SK-N-SH (cell line): ENCODE measurements at regions not wholly inside any gene's neighbourhood (a gene's known extent, or its start where the extent isn't known, plus 50 kb on each side); places are given as distances from the start of the nearest gene placed in this dataset.

Source experiments
- CHD2 ChIP-seq: fragments of 150-350 bp; IDR thresholded peaks from 2 replicates; pipeline ENCODE4 v1.6.1; 2018; ENCODE audit warnings: low read length; ENCODE audit not compliant: partially characterized antibody
- EZH2phosphoT487 ChIP-seq: fragments of 200-600 bp; sonication (generic); IDR thresholded peaks from 2 replicates; pipeline ENCODE4 v1.6.1; 2017; ENCODE audit warnings: low read depth, mixed run types, mild to moderate bottlenecking, antibody characterized with exemption, moderate library complexity, borderline replicate concordance
- POLR2AphosphoS5 ChIP-seq: IDR thresholded peaks from 2 replicates; pipeline ENCODE4 v1.6.1; 2012; ENCODE audit warnings: low read depth, low read length
- RFX5 ChIP-seq: IDR thresholded peaks from 2 replicates; pipeline ENCODE4 v1.6.1; 2012; ENCODE audit warnings: mild to moderate bottlenecking, improper control_type of control experiment, low read length
- SIN3A ChIP-seq: IDR thresholded peaks from 2 replicates; pipeline ENCODE4 v1.6.1; 2012; ENCODE audit warnings: low read depth, mild to moderate bottlenecking, low read length, moderate library complexity, borderline replicate concordance
- ZBTB33 ChIP-seq: IDR thresholded peaks from 2 replicates; pipeline ENCODE4 v1.4.0; 2012; ENCODE audit warnings: low read depth, borderline replicate concordance
- TF ChIP-seq, protein P1 (sequence below): fragments of 200-600 bp; sonication (generic); IDR thresholded peaks from 2 replicates; pipeline ENCODE4 v1.6.1; 2017; ENCODE audit warnings: antibody characterized with exemption, mild to moderate bottlenecking, moderate library complexity

- TF ChIP-seq, protein P1, sequence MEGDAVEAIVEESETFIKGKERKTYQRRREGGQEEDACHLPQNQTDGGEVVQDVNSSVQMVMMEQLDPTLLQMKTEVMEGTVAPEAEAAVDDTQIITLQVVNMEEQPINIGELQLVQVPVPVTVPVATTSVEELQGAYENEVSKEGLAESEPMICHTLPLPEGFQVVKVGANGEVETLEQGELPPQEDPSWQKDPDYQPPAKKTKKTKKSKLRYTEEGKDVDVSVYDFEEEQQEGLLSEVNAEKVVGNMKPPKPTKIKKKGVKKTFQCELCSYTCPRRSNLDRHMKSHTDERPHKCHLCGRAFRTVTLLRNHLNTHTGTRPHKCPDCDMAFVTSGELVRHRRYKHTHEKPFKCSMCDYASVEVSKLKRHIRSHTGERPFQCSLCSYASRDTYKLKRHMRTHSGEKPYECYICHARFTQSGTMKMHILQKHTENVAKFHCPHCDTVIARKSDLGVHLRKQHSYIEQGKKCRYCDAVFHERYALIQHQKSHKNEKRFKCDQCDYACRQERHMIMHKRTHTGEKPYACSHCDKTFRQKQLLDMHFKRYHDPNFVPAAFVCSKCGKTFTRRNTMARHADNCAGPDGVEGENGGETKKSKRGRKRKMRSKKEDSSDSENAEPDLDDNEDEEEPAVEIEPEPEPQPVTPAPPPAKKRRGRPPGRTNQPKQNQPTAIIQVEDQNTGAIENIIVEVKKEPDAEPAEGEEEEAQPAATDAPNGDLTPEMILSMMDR: no peak
- TF ChIP-seq EZH2phosphoT487: no peak
- TF ChIP-seq POLR2AphosphoS5: no peak
- TF ChIP-seq CHD2: no peak
- TF ChIP-seq SIN3A: no peak
- no peak for TF ChIP-seq RFX5
- TF ChIP-seq ZBTB33: no peak
Observed at GRCh38 chr17:34820248-34820801, 140.9 kb downstream of the CCT6B start.
